Right lobe of liver (tissue), 6 donors: ENCODE measurements at regions not wholly inside any gene's neighbourhood (a gene's known extent, or its start where the extent isn't known, plus 50 kb on each side); places are given as distances from the start of the nearest gene placed in this dataset.

Source experiments
- ATAC-seq, 4 donors: fragments of 200-7000 bp; cut with Tn5 transposase; one replicate each; pipeline ENCODE4 v1.9.1; 2020; ENCODE audit warnings: mild to moderate bottlenecking in 4 of 4, moderate library complexity in 4 of 4
- DNase-seq, 3 donors: peaks; one replicate each; pipeline ENCODE4 v3.0.0-alpha.2; 2020
- H3K27ac ChIP-seq, 3 donors: fragments of 200-600 bp; one replicate each; pipeline ENCODE4 v1.8.0; 2022
- H3K27me3 ChIP-seq, 2 donors: fragments of 200-600 bp; one replicate each; pipeline ENCODE4 v1.8.0; 2022
- H3K36me3 ChIP-seq, 4 donors: fragments of 200-600 bp; sonication (generic) in 1 of 4; one replicate each; pipeline versions ENCODE4 v1.5.1 to v1.8.0; 2017 to 2022; ENCODE audit warnings: control low read depth in 1 of 4
- H3K4me1 ChIP-seq, 4 donors: fragments of 200-600 bp; sonication (generic) in 1 of 4; one replicate each; pipeline versions ENCODE4 v1.5.1 to v1.8.0; 2017 to 2022; ENCODE audit warnings: control low read depth in 1 of 4
- H3K4me3 ChIP-seq, 3 donors: fragments of 200-600 bp; one replicate each; pipeline ENCODE4 v1.8.0; 2022
- H3K9me3 ChIP-seq, 4 donors: fragments of 200-600 bp; sonication (generic) in 1 of 4; one replicate each; pipeline versions ENCODE4 v1.5.1 to v1.8.0; 2017 to 2022; ENCODE audit warnings: control low read depth in 1 of 4
- CTCF ChIP-seq, 4 donors: fragments of 200-600 bp in 3 of 4; fragments of 450-650 bp in 1 of 4; IDR thresholded peaks; one replicate each; pipeline versions ENCODE4 v1.5.1 to v1.8.0; 2016 to 2022; ENCODE audit warnings: antibody characterized with exemption in 4 of 4, mild to moderate bottlenecking in 2 of 4
- POLR2A ChIP-seq: fragments of 450-650 bp; IDR thresholded peaks from one replicate; pipeline ENCODE4 v1.6.1; 2017; ENCODE audit warnings: antibody characterized with exemption, mild to moderate bottlenecking
- WGBS: methylation state at CpG from one replicate; pipeline ENCODE4 v1.1.6; 2018; ENCODE audit warnings: low coverage, low lambda C conversion rate; ENCODE audit not compliant: insufficient coverage; ENCODE audit errors: missing lambda C conversion rate; 5-methylcytosine and 5-hydroxymethylcytosine counted together
- intact Hi-C, 2 donors: fragments of 100-400 bp; cut with DNase I; formaldehyde crosslinking; loops; one replicate each; pipeline versions ENCODE4 v1.11.2 to v1.14.1; 2022
- donor health status: DM: no; HTN: yes; CAD: no.
- donor health status: DM: no; HTN: no; CAD: no.
- donor health status: DM: no; HTN: no; CAD: no.
- donor health status: DM: no; HTN: yes; CAD: no.
- donor health status: DM: no; HTN: yes; CAD: no.

- Histone ChIP-seq H3K36me3 (no peaks in the 10 kb centered on the region), H3K4me1 (no peaks in the 10 kb centered on the region), H3K9me3 (no peaks in the 10 kb centered on the region), H3K4me3 (no peak overlapping the region), H3K27me3 (no peaks in the 10 kb centered on the region), H3K27ac (no peak overlapping the region)
- intact Hi-C loops, result no loop called here
- 87% methylated on average over 11 of the region's 12 CpGs for WGBS
- no peak for TF ChIP-seq POLR2A
- no peak for TF ChIP-seq CTCF (IDR thresholded peaks at IDR 0.05)
- DNase-seq (no peak), ATAC-seq (peak in 1 of 4 donors; percentile 31)
Observed at GRCh38 chr15:95247071-95247984, 1016.0 kb downstream of the MCTP2 start.

GRCh38 chr15:95249524-95249923 is 1018.2 kb downstream of the MCTP2 start:
- Histone ChIP-seq H3K9me3 (no peaks in the 10 kb centered on the region), H3K27ac (no peak overlapping the region), H3K36me3 (no peaks in the 10 kb centered on the region), H3K27me3 (no peaks in the 10 kb centered on the region), H3K4me1 (no peaks in the 10 kb centered on the region), H3K4me3 (no peak overlapping the region)
- no peak for DNase-seq
- ATAC-seq, result no peak
- WGBS, result 56% methylated on average over 3 of the region's 4 CpGs
- intact Hi-C loops, result no loop called here
- TF ChIP-seq CTCF (IDR thresholded peaks at IDR 0.05) (no peak), POLR2A (no peak)

GRCh38 chr15:95252404-95252803 is 1021.0 kb downstream of the MCTP2 start:
- DNase-seq (no peak), ATAC-seq (no peak)
- 44% methylated on average over 1 of the region's 1 CpG for WGBS
- Histone ChIP-seq H3K27ac (no peak overlapping the region), H3K36me3 (no peaks in the 10 kb centered on the region), H3K27me3 (no peaks in the 10 kb centered on the region), H3K4me3 (no peak overlapping the region), H3K4me1 (no peaks in the 10 kb centered on the region), H3K9me3 (no peaks in the 10 kb centered on the region)
- no peak for TF ChIP-seq POLR2A
- no peak for TF ChIP-seq CTCF (IDR thresholded peaks at IDR 0.05)
- intact Hi-C loops, result no loop called here

- ATAC-seq (peak; percentile 52 to 68 (median 62)), DNase-seq (no peak)
- no peaks in the 10 kb centered on the region for H3K9me3 ChIP-seq
- 0% methylated on average over 3 of the region's 3 CpGs for WGBS
- no peaks in the 10 kb centered on the region for H3K36me3 ChIP-seq
- TF ChIP-seq CTCF (IDR thresholded peaks at IDR 0.05) (no peak), POLR2A (no peak)
- no peaks in the 10 kb centered on the region for H3K4me1 ChIP-seq
- H3K4me3 ChIP-seq, result no peak overlapping the region
- peak overlapping the region in 2 of 3 donors; percentile 3 to 34 for H3K27ac ChIP-seq
- no peaks in the 10 kb centered on the region for H3K27me3 ChIP-seq
- intact Hi-C loops, result no loop called here
Observed at GRCh38 chr15:95254263-95254662, 1022.9 kb downstream of the MCTP2 start.
